ENCODE measurements at regions not wholly inside any gene's neighbourhood (a gene's known extent, or its start where the extent isn't known, plus 50 kb on each side); places are given as distances from the start of the nearest gene placed in this dataset.

DNA sequence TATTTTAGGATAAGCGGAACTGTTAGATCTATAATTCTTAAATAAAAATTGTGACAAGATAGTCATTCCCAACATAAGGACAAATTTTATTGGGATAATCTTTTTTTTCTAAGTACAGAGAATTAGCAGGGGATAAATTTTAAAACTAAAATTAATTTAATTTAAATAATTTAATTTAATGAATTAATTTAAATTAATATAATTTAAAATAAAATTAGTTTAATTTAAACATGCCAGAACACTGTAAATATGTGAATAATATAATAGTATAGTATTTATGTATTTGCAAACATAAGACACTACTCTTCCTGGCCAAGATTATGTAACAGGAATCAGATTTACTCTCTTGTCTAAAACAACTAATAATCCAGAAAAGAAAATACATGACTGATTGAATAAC is 1055.9 kb downstream of the PDHA2 start:
- H3K18ac ChIP-seq (ENCODE audit: low read depth, low read length) = no peak overlapping the region
- H2BK5ac ChIP-seq (ENCODE audit: low read depth, low read length, poor library complexity, severe bottlenecking) = no peak overlapping the region
- no peaks in the 10 kb centered on the region for H4K20me1 ChIP-seq (ENCODE audit: insufficient read depth, low read length)
- H3K4ac ChIP-seq (ENCODE audit: low read depth, low read length) = no peak overlapping the region
- intact Hi-C loops (cut with micrococcal nuclease) (no loop called here), in situ Hi-C loops (cut with MboI; ENCODE audit: low sequenced_read_pairs) (no loop called here), dilution Hi-C loops (cut with HindIII; ENCODE audit: low sequenced_read_pairs, unreplicated experiment) (no loop called here)
- no peak overlapping the region for H2BK15ac ChIP-seq (ENCODE audit: low read depth, low read length)
- H2AK5ac ChIP-seq (ENCODE audit: low read depth, low read length) = no peak overlapping the region
- no peaks in the 10 kb centered on the region for H3K9me1 ChIP-seq (ENCODE audit: insufficient read depth, low read length)
- ChIA-PET POLR2A (ENCODE audit: unreplicated experiment) (no interaction called here), CTCF (no interaction called here)
- no peak for TF ChIP-seq BHLHE40 (IDR thresholded peaks at IDR 0.05; ENCODE audit: low read depth, low read length)
- no peak for TF ChIP-seq POLR2A (IDR thresholded peaks at IDR 0.05; ENCODE audit: low read depth, low read length)
- TF ChIP-seq, protein P1, sequence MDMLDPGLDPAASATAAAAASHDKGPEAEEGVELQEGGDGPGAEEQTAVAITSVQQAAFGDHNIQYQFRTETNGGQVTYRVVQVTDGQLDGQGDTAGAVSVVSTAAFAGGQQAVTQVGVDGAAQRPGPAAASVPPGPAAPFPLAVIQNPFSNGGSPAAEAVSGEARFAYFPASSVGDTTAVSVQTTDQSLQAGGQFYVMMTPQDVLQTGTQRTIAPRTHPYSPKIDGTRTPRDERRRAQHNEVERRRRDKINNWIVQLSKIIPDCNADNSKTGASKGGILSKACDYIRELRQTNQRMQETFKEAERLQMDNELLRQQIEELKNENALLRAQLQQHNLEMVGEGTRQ (IDR thresholded peaks at IDR 0.05; ENCODE audit: low read depth, low read length) = no peak
- TF ChIP-seq, protein P2, sequence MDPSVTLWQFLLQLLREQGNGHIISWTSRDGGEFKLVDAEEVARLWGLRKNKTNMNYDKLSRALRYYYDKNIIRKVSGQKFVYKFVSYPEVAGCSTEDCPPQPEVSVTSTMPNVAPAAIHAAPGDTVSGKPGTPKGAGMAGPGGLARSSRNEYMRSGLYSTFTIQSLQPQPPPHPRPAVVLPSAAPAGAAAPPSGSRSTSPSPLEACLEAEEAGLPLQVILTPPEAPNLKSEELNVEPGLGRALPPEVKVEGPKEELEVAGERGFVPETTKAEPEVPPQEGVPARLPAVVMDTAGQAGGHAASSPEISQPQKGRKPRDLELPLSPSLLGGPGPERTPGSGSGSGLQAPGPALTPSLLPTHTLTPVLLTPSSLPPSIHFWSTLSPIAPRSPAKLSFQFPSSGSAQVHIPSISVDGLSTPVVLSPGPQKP (IDR thresholded peaks at IDR 0.05; ENCODE audit: borderline replicate concordance, low read depth, low read length) = no peak
- TF ChIP-seq, protein P3, sequence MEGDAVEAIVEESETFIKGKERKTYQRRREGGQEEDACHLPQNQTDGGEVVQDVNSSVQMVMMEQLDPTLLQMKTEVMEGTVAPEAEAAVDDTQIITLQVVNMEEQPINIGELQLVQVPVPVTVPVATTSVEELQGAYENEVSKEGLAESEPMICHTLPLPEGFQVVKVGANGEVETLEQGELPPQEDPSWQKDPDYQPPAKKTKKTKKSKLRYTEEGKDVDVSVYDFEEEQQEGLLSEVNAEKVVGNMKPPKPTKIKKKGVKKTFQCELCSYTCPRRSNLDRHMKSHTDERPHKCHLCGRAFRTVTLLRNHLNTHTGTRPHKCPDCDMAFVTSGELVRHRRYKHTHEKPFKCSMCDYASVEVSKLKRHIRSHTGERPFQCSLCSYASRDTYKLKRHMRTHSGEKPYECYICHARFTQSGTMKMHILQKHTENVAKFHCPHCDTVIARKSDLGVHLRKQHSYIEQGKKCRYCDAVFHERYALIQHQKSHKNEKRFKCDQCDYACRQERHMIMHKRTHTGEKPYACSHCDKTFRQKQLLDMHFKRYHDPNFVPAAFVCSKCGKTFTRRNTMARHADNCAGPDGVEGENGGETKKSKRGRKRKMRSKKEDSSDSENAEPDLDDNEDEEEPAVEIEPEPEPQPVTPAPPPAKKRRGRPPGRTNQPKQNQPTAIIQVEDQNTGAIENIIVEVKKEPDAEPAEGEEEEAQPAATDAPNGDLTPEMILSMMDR (conservative IDR thresholded peaks at IDR 0.05; ENCODE audit: low read depth, low read length) = no peak
- TF ChIP-seq NFE2L2 (IDR thresholded peaks at IDR 0.05; ENCODE audit: low read depth, low read length) = no peak
- H3K9ac ChIP-seq (ENCODE audit: low read depth, low read length) = no peak overlapping the region
- H4K5ac ChIP-seq (ENCODE audit: low read depth, low read length) = no peak overlapping the region
- no peak overlapping the region for H2BK20ac ChIP-seq (ENCODE audit: low read depth, low read length)
- H3K4me3 ChIP-seq (ENCODE audit: insufficient read depth, low read depth, low read length) = no peak overlapping the region
- no peak overlapping the region for H3K4me2 ChIP-seq (ENCODE audit: low read depth, low read length)
- ATAC-seq (ENCODE audit: low read depth) (no peak), DNase-seq (no peak)
- no CpG with 5 or more reads among the region's 1 CpG for WGBS, 2 experiments (ENCODE audit: extremely low coverage in 2 of 2, insufficient read length in 1 of 2)
- no peaks in the 10 kb centered on the region for H3K79me1 ChIP-seq (ENCODE audit: low read depth in 1 of 2, low read length in 2 of 2)
- no peaks in the 10 kb centered on the region for H3K4me1 ChIP-seq (ENCODE audit: control insufficient read depth, insufficient read depth, low read length)
- H2AK9ac ChIP-seq (replicated peaks; ENCODE audit: low read depth, low read length, poor library complexity) = no peak overlapping the region
- no peaks in the 10 kb centered on the region for H3K27me3 ChIP-seq (ENCODE audit: control insufficient read depth, insufficient read depth, low read length)
- no peak overlapping the region for H2BK120ac ChIP-seq (ENCODE audit: low read depth, low read length)
- H3K56ac ChIP-seq (ENCODE audit: extremely low read depth, insufficient read depth, low read length) = no peak overlapping the region
- H3K23ac ChIP-seq (ENCODE audit: low read depth, low read length) = no peak overlapping the region
- H3K36me3 ChIP-seq (ENCODE audit: control insufficient read depth, insufficient read depth, low read length) = no peaks in the 10 kb centered on the region
- no peak overlapping the region for H4K8ac ChIP-seq (ENCODE audit: low read depth in 2 of 2, low read length in 2 of 2)
- H3K14ac ChIP-seq (replicated peaks; ENCODE audit: low read depth, low read length) = no peak overlapping the region
- no TSS peak for BruUV-seq (replicated peaks)
- H3K27ac ChIP-seq (ENCODE audit: insufficient read depth, low read length) = no peak overlapping the region
- no peaks in the 10 kb centered on the region for H3K9me3 ChIP-seq (ENCODE audit: control insufficient read depth, insufficient read depth, low read length)
- no peak overlapping the region for H4K91ac ChIP-seq (ENCODE audit: insufficient read depth, low read depth, low read length)
- no peak overlapping the region for H2AFZ ChIP-seq (replicated peaks; ENCODE audit: low read length, poor library complexity)
